Tibial artery (tissue), 4 donors: ENCODE measurements at regions not wholly inside any gene's neighbourhood (a gene's known extent, or its start where the extent isn't known, plus 50 kb on each side); places are given as distances from the start of the nearest gene placed in this dataset.

Source experiments
- DNase-seq, 2 donors: peaks; one replicate each; pipeline ENCODE4 v3.0.0-alpha.2; 2019
- H3K27ac ChIP-seq, 2 donors: fragments of 200-600 bp; sonication (generic) in 1 of 2; 1 replicate in 1 of 2; 2 replicates in 1 of 2; pipeline ENCODE4 v1.5.1; 2018 to 2019; ENCODE audit warnings: mild to moderate bottlenecking in 1 of 2
- H3K27me3 ChIP-seq, 2 donors: fragments of 200-600 bp; sonication (generic) in 1 of 2; one replicate each; pipeline versions ENCODE4 v1.5.1 to v1.6.0; 2016 to 2019
- H3K36me3 ChIP-seq, 3 donors: fragments of 200-600 bp; sonication (generic) in 2 of 3; one replicate each; pipeline ENCODE4 v1.5.1; 2016 to 2019; ENCODE audit warnings: mild to moderate bottlenecking in 2 of 3
- H3K4me1 ChIP-seq, 4 donors: fragments of 200-600 bp; sonication (generic) in 2 of 4; 1 replicate in 3 of 4; 2 replicates in 1 of 4; pipeline ENCODE4 v1.5.1; 2016 to 2019
- H3K4me3 ChIP-seq, 2 donors: fragments of 200-600 bp; sonication (generic) in 1 of 2; 1 replicate in 1 of 2; 2 replicates in 1 of 2; pipeline ENCODE4 v1.5.1; 2018 to 2019; ENCODE audit warnings: mild to moderate bottlenecking in 2 of 2
- H3K9me3 ChIP-seq, 3 donors: fragments of 200-600 bp; sonication (generic) in 1 of 3; one replicate each; pipeline ENCODE4 v1.5.1; 2016 to 2019
- intact Hi-C: fragments of 100-400 bp; cut with DNase I; formaldehyde crosslinking; loops from one replicate; pipeline ENCODE4 v1.15.0; 2023; ENCODE audit warnings: low total_unique reads
- TF ChIP-seq, protein P1 (sequence below), 2 experiments: fragments of 200-600 bp in 1 of 2; fragments of 450-650 bp in 1 of 2; IDR thresholded peaks; one replicate each; pipeline ENCODE4 v1.5.1; 2017 to 2019; ENCODE audit warnings: antibody characterized with exemption in 2 of 2, mild to moderate bottlenecking in 1 of 2, moderate library complexity in 1 of 2

- Histone ChIP-seq H3K36me3 (no peaks in the 10 kb centered on the region), H3K4me1 (no peaks in the 10 kb centered on the region), H3K4me3 (no peak overlapping the region), H3K27me3 (no peaks in the 10 kb centered on the region), H3K9me3 (peaks cover 0 to 5% (median 0%) of the 10 kb centered on the region in 3 donors), H3K27ac (no peak overlapping the region)
- intact Hi-C loops = no loop called here
- DNase-seq = no peak
- TF ChIP-seq, protein P1, sequence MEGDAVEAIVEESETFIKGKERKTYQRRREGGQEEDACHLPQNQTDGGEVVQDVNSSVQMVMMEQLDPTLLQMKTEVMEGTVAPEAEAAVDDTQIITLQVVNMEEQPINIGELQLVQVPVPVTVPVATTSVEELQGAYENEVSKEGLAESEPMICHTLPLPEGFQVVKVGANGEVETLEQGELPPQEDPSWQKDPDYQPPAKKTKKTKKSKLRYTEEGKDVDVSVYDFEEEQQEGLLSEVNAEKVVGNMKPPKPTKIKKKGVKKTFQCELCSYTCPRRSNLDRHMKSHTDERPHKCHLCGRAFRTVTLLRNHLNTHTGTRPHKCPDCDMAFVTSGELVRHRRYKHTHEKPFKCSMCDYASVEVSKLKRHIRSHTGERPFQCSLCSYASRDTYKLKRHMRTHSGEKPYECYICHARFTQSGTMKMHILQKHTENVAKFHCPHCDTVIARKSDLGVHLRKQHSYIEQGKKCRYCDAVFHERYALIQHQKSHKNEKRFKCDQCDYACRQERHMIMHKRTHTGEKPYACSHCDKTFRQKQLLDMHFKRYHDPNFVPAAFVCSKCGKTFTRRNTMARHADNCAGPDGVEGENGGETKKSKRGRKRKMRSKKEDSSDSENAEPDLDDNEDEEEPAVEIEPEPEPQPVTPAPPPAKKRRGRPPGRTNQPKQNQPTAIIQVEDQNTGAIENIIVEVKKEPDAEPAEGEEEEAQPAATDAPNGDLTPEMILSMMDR (IDR thresholded peaks at IDR 0.05) = no peak
Observed at GRCh38 chr2:71859211-71859847, 288.3 kb downstream of the CYP26B1 start.

- H3K36me3 ChIP-seq = no peaks in the 10 kb centered on the region
- intact Hi-C loops = no loop called here
- no peak overlapping the region for H3K4me3 ChIP-seq
- TF ChIP-seq, protein P1 (IDR thresholded peaks at IDR 0.05) = no peak
- peaks cover 0 to 5% (median 0%) of the 10 kb centered on the region in 3 donors for H3K9me3 ChIP-seq
- H3K27ac ChIP-seq = no peak overlapping the region
- no peaks in the 10 kb centered on the region for H3K27me3 ChIP-seq
- DNase-seq = no peak
- peaks cover 0 to 3% (median 1%) of the 10 kb centered on the region in 4 donors for H3K4me1 ChIP-seq
Observed at GRCh38 chr2:71858071-71858470, 289.6 kb downstream of the CYP26B1 start.

DNA sequence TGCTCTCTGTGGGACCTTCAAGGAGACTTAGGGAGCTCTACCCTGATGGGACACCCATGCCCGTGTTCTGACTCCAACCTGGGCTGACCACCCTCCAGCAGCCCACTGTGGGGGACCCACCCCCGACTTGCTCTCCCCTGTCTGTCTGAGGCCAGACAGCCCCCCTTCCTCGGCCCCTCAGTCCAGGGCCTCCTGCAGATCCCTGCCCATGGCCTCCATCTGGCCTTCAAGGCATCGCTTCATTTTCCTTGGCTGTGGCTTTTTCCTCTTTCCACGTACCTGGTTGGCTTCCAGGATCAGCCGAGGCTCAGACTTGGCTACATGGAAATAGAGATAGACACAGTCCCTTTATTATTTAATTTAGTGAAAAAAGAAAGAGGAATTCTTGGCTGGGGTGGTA lies 290.0 kb downstream of the CYP26B1 start:
- no peak overlapping the region for H3K4me3 ChIP-seq
- intact Hi-C loops = no loop called here
- H3K27me3 ChIP-seq = no peaks in the 10 kb centered on the region
- peaks cover 0 to 7% (median 6%) of the 10 kb centered on the region in 4 donors for H3K4me1 ChIP-seq
- TF ChIP-seq, protein P1 (IDR thresholded peaks at IDR 0.05) = no peak
- H3K27ac ChIP-seq = no peak overlapping the region
- no peak for DNase-seq
- H3K36me3 ChIP-seq = no peaks in the 10 kb centered on the region
- H3K9me3 ChIP-seq = peaks cover 0 to 5% (median 0%) of the 10 kb centered on the region in 3 donors

GRCh38 chr2:71856773-71857525 lies 290.7 kb downstream of the CYP26B1 start:
- no peak overlapping the region for H3K4me3 ChIP-seq
- H3K9me3 ChIP-seq = peaks cover 0 to 5% (median 0%) of the 10 kb centered on the region in 3 donors
- TF ChIP-seq, protein P1 (IDR thresholded peaks at IDR 0.05) = no peak
- H3K27me3 ChIP-seq = no peaks in the 10 kb centered on the region
- intact Hi-C loops = no loop called here
- H3K4me1 ChIP-seq = peaks cover 0 to 14% (median 13%) of the 10 kb centered on the region in 4 donors
- H3K27ac ChIP-seq = no peak overlapping the region
- no peaks in the 10 kb centered on the region for H3K36me3 ChIP-seq
- DNase-seq = no peak

DNA sequence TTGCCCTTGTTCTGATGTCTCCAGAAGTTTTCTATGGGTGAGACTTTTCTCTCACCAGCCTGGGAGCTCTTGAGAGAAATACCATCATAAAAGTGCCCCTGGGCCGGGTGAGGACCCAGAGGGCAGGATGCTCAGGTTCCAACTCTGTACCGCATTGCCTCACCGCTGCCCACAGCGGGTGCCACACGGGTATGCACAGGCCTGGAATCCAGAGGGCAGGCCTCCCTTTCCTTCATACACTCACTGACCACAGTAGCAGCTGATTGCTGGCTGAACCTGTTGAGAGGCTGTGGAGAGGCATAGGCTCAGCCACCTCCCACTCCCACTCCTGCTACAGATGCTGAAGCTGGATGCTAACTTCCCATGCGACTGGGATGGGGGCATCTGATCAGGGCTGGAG lies 293.8 kb downstream of the CYP26B1 start:
- H3K27ac ChIP-seq = no peak overlapping the region
- no peak for DNase-seq
- peaks cover 0 to 5% (median 0%) of the 10 kb centered on the region in 3 donors for H3K9me3 ChIP-seq
- intact Hi-C loops = no loop called here
- H3K36me3 ChIP-seq = no peaks in the 10 kb centered on the region
- no peak overlapping the region for H3K4me3 ChIP-seq
- no peaks in the 10 kb centered on the region for H3K27me3 ChIP-seq
- TF ChIP-seq, protein P1 (IDR thresholded peaks at IDR 0.05) = no peak
- H3K4me1 ChIP-seq = peaks cover 0 to 45% (median 41%) of the 10 kb centered on the region in 4 donors
